ENCODE measurements at regions not wholly inside any gene's neighbourhood (a gene's known extent, or its start where the extent isn't known, plus 50 kb on each side); places are given as distances from the start of the nearest gene placed in this dataset.

DNA sequence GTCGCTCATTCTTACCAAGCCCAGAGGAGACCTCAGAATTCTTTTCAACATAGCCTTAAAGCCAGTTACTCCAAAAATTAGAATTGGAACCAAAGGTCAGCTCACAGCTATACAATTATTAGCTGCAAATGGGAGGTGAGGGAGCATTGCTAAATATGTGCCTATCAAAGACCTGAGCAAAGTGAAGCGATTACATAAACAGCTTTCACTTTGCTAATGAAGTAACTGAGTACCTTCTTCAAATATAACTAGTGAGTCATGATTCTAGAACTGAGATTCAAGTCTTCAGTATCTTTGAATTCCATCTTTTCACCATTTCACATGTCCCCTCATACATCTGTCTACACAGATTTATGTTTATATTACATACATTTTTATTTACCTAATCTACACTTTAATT, 122.6 kb downstream of the P2RY1 start:
- CTCF ChIA-PET = no interaction called here
- POLR2A ChIA-PET = no interaction called here
- no peak for TF ChIP-seq NFRKB (IDR thresholded peaks at IDR 0.05)
- TF ChIP-seq CTBP1 (IDR thresholded peaks at IDR 0.05; ENCODE audit: borderline replicate concordance) = no peak
- no peak for TF ChIP-seq ARNT (IDR thresholded peaks at IDR 0.05)
- no peak for TF ChIP-seq FOXM1 (IDR thresholded peaks at IDR 0.05; ENCODE audit: borderline replicate concordance)
- DNase-seq (ENCODE audit: extremely low spot score) = no peak

- TF ChIP-seq L3MBTL2 (conservative IDR thresholded peaks at IDR 0.05) = no peak
- no peak for TF ChIP-seq NFRKB (IDR thresholded peaks at IDR 0.05)
- no peak for TF ChIP-seq BHLHE40 (IDR thresholded peaks at IDR 0.05; ENCODE audit: borderline replicate concordance)
- TF ChIP-seq ARNT (IDR thresholded peaks at IDR 0.05) = no peak
- no peak for TF ChIP-seq SUZ12 (IDR thresholded peaks at IDR 0.05)
- TF ChIP-seq HDGF (IDR thresholded peaks at IDR 0.05; ENCODE audit: borderline replicate concordance) = no peak
- no peak for TF ChIP-seq TARDBP (IDR thresholded peaks at IDR 0.05)
- TF ChIP-seq FOXM1 (IDR thresholded peaks at IDR 0.05; ENCODE audit: borderline replicate concordance) = no peak
- DNase-seq (ENCODE audit: extremely low spot score) = no peak
- POLR2A ChIA-PET = no interaction called here
- CTCF ChIA-PET = no interaction called here
These were observed 124.4 kb downstream of the P2RY1 start for GRCh38 chr3:152959307-152959706.

- ChIA-PET CTCF (no interaction called here), POLR2A (no interaction called here)
- TF ChIP-seq TARDBP (IDR thresholded peaks at IDR 0.05) (no peak), SUZ12 (IDR thresholded peaks at IDR 0.05) (no peak), PKNOX1 (IDR thresholded peaks at IDR 0.05) (no peak), NFRKB (IDR thresholded peaks at IDR 0.05) (no peak), BHLHE40 (IDR thresholded peaks at IDR 0.05; ENCODE audit: borderline replicate concordance) (no peak), FOXA1 (IDR thresholded peaks at IDR 0.05) (no peak), SP1 (IDR thresholded peaks at IDR 0.05) (no peak), FOXM1 (IDR thresholded peaks at IDR 0.05; ENCODE audit: borderline replicate concordance) (no peak), FOXK2 (IDR thresholded peaks at IDR 0.05) (no peak), CTBP1 (IDR thresholded peaks at IDR 0.05; ENCODE audit: borderline replicate concordance) (no peak), LEF1 (IDR thresholded peaks at IDR 0.05; ENCODE audit: borderline replicate concordance) (no peak), L3MBTL2 (conservative IDR thresholded peaks at IDR 0.05) (no peak)
- DNase-seq (ENCODE audit: extremely low spot score) = no peak
These were observed 125.8 kb downstream of the P2RY1 start for GRCh38 chr3:152960684-152961083.

GRCh38 chr3:152961323-152961722, 126.4 kb downstream of the P2RY1 start:
- ChIA-PET CTCF (no interaction called here), POLR2A (no interaction called here)
- DNase-seq (ENCODE audit: extremely low spot score) = peak; percentile 26
- TF ChIP-seq CTBP1 (IDR thresholded peaks at IDR 0.05; ENCODE audit: borderline replicate concordance) = no peak
- no peak for TF ChIP-seq SUZ12 (IDR thresholded peaks at IDR 0.05)
- no peak for TF ChIP-seq ARNT (IDR thresholded peaks at IDR 0.05)
- no peak for TF ChIP-seq ZNF384 (IDR thresholded peaks at IDR 0.05)
- no peak for TF ChIP-seq TARDBP (IDR thresholded peaks at IDR 0.05)
- TF ChIP-seq NFRKB (IDR thresholded peaks at IDR 0.05) = no peak
- TF ChIP-seq SP1 (IDR thresholded peaks at IDR 0.05) = no peak
- TF ChIP-seq FOXM1 (IDR thresholded peaks at IDR 0.05; ENCODE audit: borderline replicate concordance) = no peak
- TF ChIP-seq ELF4 (IDR thresholded peaks at IDR 0.05) = no peak
- no peak for TF ChIP-seq LEF1 (IDR thresholded peaks at IDR 0.05; ENCODE audit: borderline replicate concordance)
- TF ChIP-seq BHLHE40 (IDR thresholded peaks at IDR 0.05; ENCODE audit: borderline replicate concordance) = no peak
- TF ChIP-seq HDGF (IDR thresholded peaks at IDR 0.05; ENCODE audit: borderline replicate concordance) = no peak

- POLR2A ChIA-PET = no interaction called here
These were observed 130.1 kb downstream of the P2RY1 start for GRCh38 chr3:152964911-152965609.

DNA sequence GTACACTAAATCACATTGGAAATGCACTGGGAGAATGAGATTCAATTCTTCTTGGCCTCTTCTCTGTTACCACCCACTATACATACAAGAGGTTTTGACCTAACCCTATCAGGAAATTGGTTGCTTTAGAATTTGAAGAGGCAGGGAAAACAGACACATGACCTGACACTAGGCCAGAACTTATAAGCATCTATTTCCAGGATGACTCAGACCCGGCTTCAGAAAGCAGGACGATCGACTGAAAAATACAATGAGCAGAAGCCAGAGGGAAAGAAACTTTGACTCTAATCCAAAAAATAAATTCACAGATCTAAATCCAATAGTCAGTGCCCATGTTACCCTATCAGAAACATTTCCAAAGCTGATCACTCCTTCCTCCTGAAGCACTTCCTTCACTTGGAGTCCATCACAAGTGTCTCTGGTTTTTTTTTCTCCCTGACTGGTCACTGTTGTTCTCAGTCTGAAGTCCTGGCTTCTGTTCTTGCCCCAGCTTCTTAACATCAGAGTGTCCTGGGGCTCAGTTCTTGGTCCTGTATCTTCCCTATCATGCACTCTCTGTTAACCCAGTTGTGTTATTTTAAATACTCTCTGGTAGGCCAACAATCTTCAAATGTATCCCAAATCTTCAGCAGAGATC, 133.6 kb downstream of the P2RY1 start:
- ChIA-PET POLR2A (no interaction called here), CTCF (no interaction called here)
- TF ChIP-seq HDGF (IDR thresholded peaks at IDR 0.05; ENCODE audit: borderline replicate concordance) (no peak), FOXM1 (IDR thresholded peaks at IDR 0.05; ENCODE audit: borderline replicate concordance) (no peak), NFRKB (IDR thresholded peaks at IDR 0.05) (no peak), ARNT (IDR thresholded peaks at IDR 0.05) (no peak), SUZ12 (IDR thresholded peaks at IDR 0.05) (no peak), TARDBP (IDR thresholded peaks at IDR 0.05) (no peak), BHLHE40 (IDR thresholded peaks at IDR 0.05; ENCODE audit: borderline replicate concordance) (no peak), SP1 (IDR thresholded peaks at IDR 0.05) (no peak), ZNF384 (IDR thresholded peaks at IDR 0.05) (no peak), FOXA1 (IDR thresholded peaks at IDR 0.05) (no peak), FOXK2 (IDR thresholded peaks at IDR 0.05) (no peak), ELF4 (IDR thresholded peaks at IDR 0.05) (no peak), CTBP1 (IDR thresholded peaks at IDR 0.05; ENCODE audit: borderline replicate concordance) (no peak), PKNOX1 (IDR thresholded peaks at IDR 0.05) (no peak), L3MBTL2 (conservative IDR thresholded peaks at IDR 0.05) (no peak), LEF1 (IDR thresholded peaks at IDR 0.05; ENCODE audit: borderline replicate concordance) (no peak)
- no peak for DNase-seq (ENCODE audit: extremely low spot score)

More at GRCh38 chr3:152964911-152965609, 130.1 kb downstream of the P2RY1 start:
- no peak for DNase-seq (ENCODE audit: extremely low spot score)
- CTCF ChIA-PET = no interaction called here
- TF ChIP-seq TARDBP (IDR thresholded peaks at IDR 0.05) (no peak), ZNF384 (IDR thresholded peaks at IDR 0.05) (no peak), PKNOX1 (IDR thresholded peaks at IDR 0.05) (no peak), ARNT (IDR thresholded peaks at IDR 0.05) (no peak), CTBP1 (IDR thresholded peaks at IDR 0.05; ENCODE audit: borderline replicate concordance) (no peak), FOXM1 (IDR thresholded peaks at IDR 0.05; ENCODE audit: borderline replicate concordance) (no peak), NFRKB (IDR thresholded peaks at IDR 0.05) (no peak), LEF1 (IDR thresholded peaks at IDR 0.05; ENCODE audit: borderline replicate concordance) (no peak), SUZ12 (IDR thresholded peaks at IDR 0.05) (no peak), FOXA1 (IDR thresholded peaks at IDR 0.05) (no peak), L3MBTL2 (conservative IDR thresholded peaks at IDR 0.05) (no peak), FOXK2 (IDR thresholded peaks at IDR 0.05) (no peak), HDGF (IDR thresholded peaks at IDR 0.05; ENCODE audit: borderline replicate concordance) (no peak), SP1 (IDR thresholded peaks at IDR 0.05) (no peak), BHLHE40 (IDR thresholded peaks at IDR 0.05; ENCODE audit: borderline replicate concordance) (no peak), ELF4 (IDR thresholded peaks at IDR 0.05) (no peak)
